ENCODE measurements at regions not wholly inside any gene's neighbourhood (a gene's known extent, or its start where the extent isn't known, plus 50 kb on each side); places are given as distances from the start of the nearest gene placed in this dataset.

GRCh38 chr11:26247340-26247739, 84.6 kb upstream of the ANO3 start:
- no peak overlapping the region for H3K27ac ChIP-seq (ENCODE audit: low read depth)
- ATAC-seq = no peak
- no peaks in the 10 kb centered on the region for H3K27me3 ChIP-seq (ENCODE audit: insufficient read depth)
- H3K4me1 ChIP-seq (ENCODE audit: insufficient read depth) = peaks cover 14% of the 10 kb centered on the region; the same call in 1 of the 2 replicates
- H4K20me1 ChIP-seq (replicated peaks; ENCODE audit: insufficient read depth) = no peaks in the 10 kb centered on the region
- H3K4me3 Mint-ChIP-seq = no peak overlapping the region
- no peaks in the 10 kb centered on the region for H3F3A ChIP-seq (replicated peaks; ENCODE audit: low read depth)
- no peaks in the 10 kb centered on the region for H3K36me3 ChIP-seq (ENCODE audit: insufficient read depth)
- no peaks in the 10 kb centered on the region for H3K9me2 ChIP-seq (ENCODE audit: insufficient read depth)
- no peak overlapping the region for H3K4me3 ChIP-seq
- H3K4me1 Mint-ChIP-seq = peaks cover 7% of the 10 kb centered on the region; the same call in 2 of the 3 replicates
- no peaks in the 10 kb centered on the region for H3K79me2 ChIP-seq (replicated peaks; ENCODE audit: insufficient read depth)
- no peak overlapping the region for H3K27ac Mint-ChIP-seq
- H3K9me3 Mint-ChIP-seq = no peaks in the 10 kb centered on the region; the same call in 2 of the 3 replicates
- no peak overlapping the region for H2AFZ ChIP-seq
- no peaks in the 10 kb centered on the region for H3K27me3 Mint-ChIP-seq (ENCODE audit: insufficient read depth, low read depth, poor library complexity)
- TF ChIP-seq EZH2phosphoT487 (IDR thresholded peaks at IDR 0.05; ENCODE audit: unreplicated experiment) = no peak
- DNase-seq (ENCODE audit: low spot score) = no peak
- H3K4me2 ChIP-seq = no peak overlapping the region
- H3K36me3 Mint-ChIP-seq (ENCODE audit: low read depth) = no peaks in the 10 kb centered on the region

- H3K27ac ChIP-seq (ENCODE audit: low read depth) = no peak overlapping the region
- H3K36me3 Mint-ChIP-seq (ENCODE audit: low read depth) = no peaks in the 10 kb centered on the region
- no peaks in the 10 kb centered on the region for H3K79me2 ChIP-seq (replicated peaks; ENCODE audit: insufficient read depth)
- no peaks in the 10 kb centered on the region for H3F3A ChIP-seq (replicated peaks; ENCODE audit: low read depth)
- no peaks in the 10 kb centered on the region; the same call in 2 of the 3 replicates for H3K9me3 Mint-ChIP-seq
- DNase-seq (ENCODE audit: low spot score) = no peak
- H3K4me2 ChIP-seq = no peak overlapping the region
- H3K4me3 Mint-ChIP-seq = no peak overlapping the region
- no peaks in the 10 kb centered on the region for H4K20me1 ChIP-seq (replicated peaks; ENCODE audit: insufficient read depth)
- H2AFZ ChIP-seq = no peak overlapping the region
- H3K4me1 ChIP-seq (ENCODE audit: insufficient read depth) = peaks cover 14% of the 10 kb centered on the region; the same call in 1 of the 2 replicates
- H3K4me1 Mint-ChIP-seq = peaks cover 7% of the 10 kb centered on the region; the same call in 2 of the 3 replicates
- H3K27me3 Mint-ChIP-seq (ENCODE audit: insufficient read depth, low read depth, poor library complexity) = no peaks in the 10 kb centered on the region
- H3K36me3 ChIP-seq (ENCODE audit: insufficient read depth) = no peaks in the 10 kb centered on the region
- no peak overlapping the region for H3K27ac Mint-ChIP-seq
- no peaks in the 10 kb centered on the region for H3K9me2 ChIP-seq (ENCODE audit: insufficient read depth)
- no peaks in the 10 kb centered on the region for H3K27me3 ChIP-seq (ENCODE audit: insufficient read depth)
- no peak overlapping the region for H3K4me3 ChIP-seq
- ATAC-seq = no peak
- no peak for TF ChIP-seq ZNF331 (CRISPR knock-in tag; IDR thresholded peaks at IDR 0.05; ENCODE audit: low read depth)
- no peak for TF ChIP-seq EZH2phosphoT487 (IDR thresholded peaks at IDR 0.05; ENCODE audit: unreplicated experiment)
- TF ChIP-seq ZNF462 (CRISPR knock-in tag; IDR thresholded peaks at IDR 0.05) = no peak
- no peak for TF ChIP-seq ZNF114 (CRISPR knock-in tag; IDR thresholded peaks at IDR 0.05)
- TF ChIP-seq POLR2AphosphoS5 (IDR thresholded peaks at IDR 0.05; ENCODE audit: low read depth) = no peak
- no peak for TF ChIP-seq ETS1 (IDR thresholded peaks at IDR 0.05)
- TF ChIP-seq STAT1 (IDR thresholded peaks at IDR 0.05; ENCODE audit: unreplicated experiment) = no peak
- TF ChIP-seq EZH2 (IDR thresholded peaks at IDR 0.05; ENCODE audit: low read depth, unreplicated experiment) = no peak
- TF ChIP-seq CTCF (conservative IDR thresholded peaks at IDR 0.05; ENCODE audit: low read depth in 2 of 2) = no peak
These were observed 83.3 kb upstream of the ANO3 start for GRCh38 chr11:26248661-26249060.

All from GM23338 (cell line).